AG04450 (cell line): ENCODE measurements at regions not wholly inside any gene's neighbourhood (a gene's known extent, or its start where the extent isn't known, plus 50 kb on each side); places are given as distances from the start of the nearest gene placed in this dataset.
A peak's percentile ranks its signal among the peaks of the same experiment; 100 is the strongest.
"Not testable (repeated sequence)": the region's sequence is repeated elsewhere in the genome, so short reads cannot be mapped to it uniquely, and the experiment has no call there.

ENCODE experiments used
- CTCF ChIA-PET: fragments of 300-600, 350-600 bp; formaldehyde crosslinking; extraction: SDS; loops from one replicate; lab custom pipeline; 2022; ENCODE audit warnings: antibody characterized with exemption, inconsistent platforms; lab: Charles Lee
- POLR2A ChIA-PET: fragments of 350-600 bp; formaldehyde crosslinking; extraction: SDS; loops from one replicate; lab custom pipeline; 2021; ENCODE audit warnings: antibody characterized with exemption, inconsistent platforms; lab: Yijun Ruan, JAX
- DNase-seq: peaks from one replicate; pipeline ENCODE4 v3.0.0-alpha.2; 2011; ENCODE audit warnings: low read depth, low spot score
- H3K27ac ChIP-seq: one replicate; pipeline ENCODE4 v1.5.1; 2012; ENCODE audit warnings: low read depth, low read length, control low read depth
- H3K27me3 ChIP-seq: one replicate; pipeline ENCODE4 v1.6.0; 2012; ENCODE audit warnings: low read length; ENCODE audit not compliant: control insufficient read depth, insufficient read depth
- H3K4me3 ChIP-seq: 2 replicates; pipeline ENCODE4 v1.5.1; 2011; ENCODE audit warnings: mild to moderate bottlenecking, low read depth, low read length, control low read depth
- H3K9me3 ChIP-seq: 2 replicates; pipeline ENCODE4 v1.5.1; 2012; ENCODE audit warnings: low read length; ENCODE audit not compliant: control insufficient read depth, insufficient read depth
- CTCF ChIP-seq: IDR thresholded peaks from 2 replicates; pipeline ENCODE4 v1.5.1; 2011; ENCODE audit warnings: low read depth, low read length, control low read depth, inconsistent platforms

DNA sequence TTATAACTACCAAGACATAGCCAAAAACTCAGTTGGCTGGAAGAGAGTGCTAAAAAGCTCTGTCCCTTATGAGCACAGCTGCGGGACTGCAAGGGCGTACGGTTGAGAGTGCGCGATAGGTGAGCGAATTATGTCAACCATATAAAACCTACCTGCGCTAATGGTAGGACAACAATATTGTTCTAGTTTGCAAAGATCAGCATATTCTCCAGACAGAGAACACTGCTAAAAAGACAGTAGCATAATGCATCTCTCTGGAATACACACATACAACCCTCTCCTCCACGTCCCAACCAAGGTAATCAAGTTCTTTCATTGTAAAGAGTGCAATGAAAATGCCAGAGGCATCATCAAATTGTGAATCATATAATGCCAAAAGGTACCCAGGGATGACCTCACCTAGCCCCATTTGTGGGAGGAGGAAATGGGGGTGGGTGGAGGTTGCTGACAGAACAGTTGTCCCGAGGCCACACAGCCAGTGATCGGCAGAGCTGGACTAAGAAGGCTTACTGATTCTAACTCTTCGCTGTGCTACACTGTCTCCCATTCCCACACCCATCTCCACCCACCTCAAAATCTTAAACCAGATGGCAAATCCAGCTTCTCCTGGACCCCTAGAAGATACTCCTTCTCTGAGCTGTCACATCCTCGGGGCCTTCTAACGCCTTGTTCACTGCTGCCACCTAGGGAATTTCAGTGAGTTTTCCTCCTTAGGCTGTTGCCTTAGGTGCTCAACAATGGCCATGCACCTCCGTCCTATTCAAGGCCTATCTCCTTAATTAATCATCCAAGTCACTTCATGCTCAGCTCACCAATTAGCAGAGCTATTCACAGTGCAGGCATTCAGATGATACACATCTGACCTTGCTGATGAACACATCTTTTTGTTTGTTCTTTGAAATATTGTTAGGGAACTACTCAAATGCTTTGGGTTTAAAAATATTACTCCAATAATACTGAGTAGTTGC lies 60.7 kb downstream of the RPL22L1 start:
- Histone ChIP-seq H3K27ac (no peak overlapping the region), H3K27me3 (no peaks in the 10 kb centered on the region), H3K9me3 (no peaks in the 10 kb centered on the region; the same call in 1 of the 2 replicates), H3K4me3 (no peak overlapping the region)
- ChIA-PET POLR2A (interaction anchor here (0.6 kb wide), 1 partner anchor 373 kb away, joined by 7 read pairs; no protein-coding TSS in a partner anchor), CTCF (interaction anchor here (0.6 to 7.7 kb wide), 46 partner anchors 14 to 986 kb away, joined by 3 to 366 read pairs (median 4); partner anchors contain the start of genes CLDN11 and SLC7A14)
- TF ChIP-seq CTCF: peak; percentile 83
- DNase-seq: peak; percentile 48

DNA sequence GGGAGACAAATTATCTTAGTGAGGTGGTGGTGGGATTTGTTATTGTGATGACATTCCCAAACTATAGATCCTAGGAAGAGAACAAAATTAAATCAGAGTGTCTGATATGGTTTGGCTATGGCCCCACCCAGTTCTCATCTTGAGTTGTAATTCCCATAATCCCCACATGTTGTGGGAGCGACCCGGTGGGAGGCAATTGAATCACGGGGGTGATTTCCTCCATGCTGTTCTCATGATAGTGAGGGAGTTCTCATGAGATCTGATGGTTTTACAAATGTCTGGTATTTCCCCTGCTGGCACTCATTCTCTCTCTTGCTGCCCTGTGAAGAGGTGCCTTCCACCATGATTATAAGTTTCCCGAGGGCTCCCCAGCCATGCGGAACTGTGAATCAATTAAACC lies 62.0 kb downstream of the RPL22L1 start:
- no peak overlapping the region for H3K4me3 ChIP-seq
- ChIA-PET POLR2A (no interaction called here), CTCF (interaction anchor here (7.7 kb wide), 1 partner anchor 393 kb away, joined by 366 read pairs; the partner anchor contains the start of gene CLDN11)
- H3K9me3 ChIP-seq: no peaks in the 10 kb centered on the region; the same call in 1 of the 2 replicates
- H3K27me3 ChIP-seq: no peaks in the 10 kb centered on the region
- no peak for TF ChIP-seq CTCF
- H3K27ac ChIP-seq: no peak overlapping the region
- no peak for DNase-seq

- H3K4me3 ChIP-seq: no peak overlapping the region
- TF ChIP-seq CTCF: no peak
- ChIA-PET CTCF (interaction anchor here (1.2 kb wide), 1 partner anchor 393 kb away, joined by 6 read pairs; no protein-coding TSS in a partner anchor), POLR2A (interaction anchor here (1.2 kb wide), 1 partner anchor 53 kb away, joined by 4 read pairs; no protein-coding TSS in a partner anchor)
- H3K27ac ChIP-seq: no peak overlapping the region
- DNase-seq: no peak
- no peaks in the 10 kb centered on the region; the same call in 1 of the 2 replicates for H3K9me3 ChIP-seq
- no peaks in the 10 kb centered on the region for H3K27me3 ChIP-seq
Measured at GRCh38 chr3:170806676-170807075, 63.3 kb downstream of the RPL22L1 start.

- CTCF ChIA-PET: no interaction called here
- Histone ChIP-seq H3K27me3 (no peaks in the 10 kb centered on the region), H3K27ac (no peak overlapping the region), H3K9me3 (no peaks in the 10 kb centered on the region; the same call in 1 of the 2 replicates), H3K4me3 (no peak overlapping the region)
- no peak for DNase-seq
- POLR2A ChIA-PET: interaction anchor here (1.2 kb wide), 1 partner anchor 53 kb away, joined by 4 read pairs; no protein-coding TSS in a partner anchor
- no peak for TF ChIP-seq CTCF
Measured at GRCh38 chr3:170806141-170806540, 63.9 kb downstream of the RPL22L1 start.

GRCh38 chr3:170805296-170805695 lies 64.7 kb downstream of the RPL22L1 start:
- H3K9me3 ChIP-seq, POLR2A ChIA-PET, H3K27me3 ChIP-seq, H3K27ac ChIP-seq, DNase-seq, H3K4me3 ChIP-seq: not testable (repeated sequence)
- CTCF ChIA-PET: interaction anchor here (0.6 kb wide), 1 partner anchor 310 kb away, joined by 3 read pairs; no protein-coding TSS in a partner anchor

DNA sequence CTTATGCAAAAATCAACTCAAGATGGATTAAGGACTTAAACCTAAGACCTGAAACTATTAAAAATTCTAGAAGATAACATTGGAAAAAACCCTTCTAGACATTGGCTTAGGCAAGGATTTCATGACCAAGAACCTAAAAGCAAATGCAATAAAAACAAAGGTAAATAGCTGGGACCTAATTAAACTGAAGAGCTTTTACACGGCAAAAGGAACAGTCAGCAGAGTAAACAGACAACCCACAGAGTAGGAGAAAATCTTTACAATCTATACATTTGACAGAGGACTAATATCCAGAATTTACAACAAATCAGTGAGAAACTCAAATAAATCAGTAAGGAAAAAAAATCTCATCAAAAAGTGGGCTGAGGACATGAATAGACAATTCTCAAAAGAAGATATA lies 65.4 kb downstream of the RPL22L1 start:
- CTCF ChIA-PET: interaction anchor here (0.7 to 3.2 kb wide), 2 partner anchors 7 to 44 kb away, joined by 3 to 27 read pairs; no protein-coding TSS in a partner anchor
- H3K27me3 ChIP-seq, H3K9me3 ChIP-seq, H3K4me3 ChIP-seq, POLR2A ChIA-PET, H3K27ac ChIP-seq, DNase-seq: not testable (repeated sequence)
